NCI-H2227 (cell line): ENCODE measurements at regions not wholly inside any gene's neighbourhood (a gene's known extent, or its start where the extent isn't known, plus 50 kb on each side); places are given as distances from the start of the nearest gene placed in this dataset.
"Not testable (repeated sequence)": the region's sequence is repeated elsewhere in the genome, so short reads cannot be mapped to it uniquely, and the experiment has no call there.

Experiments
- DNase-seq: peaks from one replicate; lab custom pipeline; 2025; ENCODE audit not compliant: unreplicated experiment; lab: John Stamatoyannopoulos, UW

GRCh38 chr9:115766370-115766955 is 387.1 kb upstream of the PAPPA start:
- DNase-seq: no peak

GRCh38 chr9:115770521-115770920 is 383.1 kb upstream of the PAPPA start:
- DNase-seq: no peak

GRCh38 chr9:115775659-115776058 is 377.9 kb upstream of the PAPPA start:
- no peak for DNase-seq

GRCh38 chr9:115777610-115778009 is 376.0 kb upstream of the PAPPA start:
- DNase-seq: no peak

DNA sequence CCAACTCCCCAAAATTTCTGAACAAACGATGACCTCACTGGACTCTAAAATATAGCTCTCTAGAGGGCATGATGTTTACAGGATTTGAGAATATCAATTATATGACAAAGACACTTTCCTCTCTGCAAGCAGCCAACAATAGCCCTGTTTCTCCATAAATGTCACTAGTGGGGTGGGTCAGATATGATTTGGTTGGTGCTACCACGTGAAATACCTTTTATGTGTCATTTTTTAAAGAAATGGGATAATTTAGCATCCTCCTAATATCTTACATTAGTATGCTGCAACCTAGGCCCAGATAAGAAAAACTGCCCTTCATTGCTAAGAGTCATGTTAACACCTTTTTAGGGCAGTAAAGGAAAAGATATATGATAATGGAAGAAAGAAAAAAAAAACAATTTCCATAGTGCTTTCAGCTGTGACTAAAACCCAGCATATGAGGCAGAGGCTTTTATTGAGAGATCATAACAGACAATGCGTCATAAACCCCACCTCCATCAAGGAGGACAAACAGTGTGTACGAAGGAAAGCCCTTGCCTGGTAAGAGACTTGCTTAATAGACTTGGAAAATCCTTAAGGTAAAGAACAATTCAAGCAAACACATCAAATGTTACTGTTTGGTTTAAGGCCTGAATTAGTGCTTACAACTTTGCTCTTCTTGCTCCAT is 372.4 kb upstream of the PAPPA start:
- no peak for DNase-seq

GRCh38 chr9:115786321-115786720 is 367.3 kb upstream of the PAPPA start:
- no peak for DNase-seq

DNA sequence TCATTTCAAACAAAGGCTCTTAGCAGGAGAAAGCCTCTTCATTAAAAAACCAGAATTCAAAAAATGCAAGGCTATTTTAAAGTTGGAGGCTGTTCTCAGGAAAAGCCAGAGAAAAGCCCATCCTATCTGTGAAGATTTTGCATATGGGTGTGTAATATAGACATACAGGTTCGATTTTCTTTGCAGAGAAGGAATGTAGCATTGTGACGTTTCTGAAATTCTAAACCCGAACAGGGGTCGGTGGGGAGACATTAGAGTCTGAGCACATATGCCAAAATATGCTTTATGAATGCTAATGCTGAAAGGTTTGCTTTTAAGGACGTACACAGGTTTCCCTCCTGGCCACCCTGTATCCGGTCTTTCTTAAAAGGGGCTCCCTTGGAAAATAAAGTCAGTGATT is 363.1 kb upstream of the PAPPA start:
- DNase-seq: no peak

DNA sequence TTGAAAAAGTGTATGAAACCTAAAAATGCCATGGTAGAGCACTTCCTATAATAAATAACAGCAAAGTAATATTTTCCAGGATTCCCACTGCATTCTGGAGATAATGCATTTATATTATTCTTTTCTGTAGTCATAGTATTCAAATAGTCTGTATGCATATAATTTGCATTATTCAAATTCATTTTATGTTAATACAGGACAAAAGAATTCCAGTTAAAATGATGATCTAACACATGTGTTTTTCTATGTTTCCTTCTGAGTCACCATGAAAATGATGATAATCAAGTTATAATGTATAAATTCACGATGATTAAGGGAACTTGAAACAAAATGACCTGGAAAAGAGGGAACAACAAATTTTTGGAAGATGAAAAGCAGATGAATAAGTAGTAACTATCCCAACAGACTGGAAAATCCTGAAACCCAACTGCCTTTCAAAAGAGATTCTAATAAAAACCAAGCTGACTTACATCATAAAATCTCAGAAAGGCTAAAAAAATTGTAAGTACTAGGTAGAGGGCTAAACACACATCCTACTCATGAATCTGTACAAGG is 358.6 kb upstream of the PAPPA start:
- no peak for DNase-seq

DNA sequence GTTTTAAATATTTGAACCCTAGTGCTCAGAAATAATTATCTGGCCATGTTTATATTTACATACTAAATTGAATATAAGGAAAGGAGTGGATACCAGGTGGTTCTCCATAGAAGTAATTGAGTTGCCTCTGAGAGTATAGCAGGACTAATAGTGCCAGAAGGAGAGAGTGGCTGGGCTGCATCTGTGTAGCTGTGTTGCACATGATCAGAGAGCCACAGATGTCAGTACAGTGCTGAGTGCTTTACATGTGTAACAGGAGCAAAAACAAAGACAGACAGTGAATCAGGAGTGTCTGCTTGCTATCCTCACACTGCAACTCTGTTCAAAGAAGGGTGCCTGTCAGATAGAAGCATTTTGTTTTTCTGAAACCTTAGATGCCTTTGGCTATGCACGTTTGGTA is 353.9 kb upstream of the PAPPA start:
- DNase-seq: no peak

DNA sequence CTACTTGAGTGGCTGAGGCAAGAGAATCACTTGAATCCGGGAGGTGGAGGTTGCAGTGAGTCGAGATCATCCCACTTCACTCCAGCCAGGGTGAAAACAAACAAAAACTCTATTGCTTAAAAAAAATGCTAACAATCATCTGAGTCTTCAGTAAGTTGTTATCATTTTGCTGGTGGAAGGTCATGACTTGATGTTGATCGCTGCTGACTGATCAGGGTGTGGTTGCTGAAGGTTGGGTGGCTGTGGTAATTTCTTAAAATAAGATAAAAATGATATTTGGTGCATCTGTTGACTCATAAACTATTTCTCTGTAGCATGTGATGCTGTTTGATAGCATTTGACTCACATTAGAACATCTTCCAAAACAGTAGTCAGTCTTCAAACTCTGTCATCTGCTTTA is 349.4 kb upstream of the PAPPA start:
- DNase-seq: no peak

GRCh38 chr9:115808108-115808507 is 345.5 kb upstream of the PAPPA start:
- no peak for DNase-seq

- no peak for DNase-seq
Observed at GRCh38 chr9:115808695-115809094, 344.9 kb upstream of the PAPPA start.

- DNase-seq: no peak
Observed at GRCh38 chr9:115810166-115810565, 343.4 kb upstream of the PAPPA start.

- DNase-seq: no peak
Observed at GRCh38 chr9:115814081-115814480, 339.5 kb upstream of the PAPPA start.

GRCh38 chr9:115815786-115816185 is 337.8 kb upstream of the PAPPA start:
- DNase-seq: no peak

DNA sequence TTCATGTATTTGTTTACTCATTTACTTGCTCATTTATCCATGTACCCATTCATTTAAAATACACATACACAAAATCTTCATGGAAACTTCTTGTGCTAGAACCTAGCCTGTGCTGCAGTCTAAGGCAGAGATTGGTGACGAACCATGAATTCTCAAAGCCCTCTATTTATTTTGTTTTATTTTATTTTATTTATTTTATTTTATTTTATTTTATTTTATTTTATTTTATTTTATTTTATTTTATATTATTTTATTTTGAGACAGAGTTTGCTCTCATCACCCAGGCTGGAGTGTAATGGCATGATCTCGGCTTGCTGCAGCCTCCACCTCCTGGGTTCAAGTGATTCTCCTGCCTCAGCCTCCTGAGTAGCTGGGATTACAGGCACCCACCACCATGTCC is 334.9 kb upstream of the PAPPA start:
- DNase-seq: not testable (repeated sequence)

DNA sequence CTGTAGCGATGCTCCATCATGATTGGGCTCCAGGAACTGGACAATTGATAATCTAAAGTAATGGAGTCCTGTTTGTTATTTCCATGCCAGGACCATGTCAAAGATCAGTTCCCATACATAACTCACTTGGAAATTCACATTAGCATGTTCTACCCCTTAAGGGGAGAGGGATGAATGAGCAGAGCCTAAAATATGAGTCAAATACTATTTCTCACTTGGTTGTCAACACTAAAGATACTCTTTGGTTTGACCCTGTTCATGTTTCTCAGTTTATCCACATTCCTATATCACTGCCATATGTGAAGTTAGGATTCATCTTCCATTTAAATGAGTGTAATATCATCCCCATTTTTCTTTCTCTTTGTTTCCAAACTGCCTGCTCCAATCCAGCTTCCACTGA is 321.6 kb upstream of the PAPPA start:
- DNase-seq: no peak

DNA sequence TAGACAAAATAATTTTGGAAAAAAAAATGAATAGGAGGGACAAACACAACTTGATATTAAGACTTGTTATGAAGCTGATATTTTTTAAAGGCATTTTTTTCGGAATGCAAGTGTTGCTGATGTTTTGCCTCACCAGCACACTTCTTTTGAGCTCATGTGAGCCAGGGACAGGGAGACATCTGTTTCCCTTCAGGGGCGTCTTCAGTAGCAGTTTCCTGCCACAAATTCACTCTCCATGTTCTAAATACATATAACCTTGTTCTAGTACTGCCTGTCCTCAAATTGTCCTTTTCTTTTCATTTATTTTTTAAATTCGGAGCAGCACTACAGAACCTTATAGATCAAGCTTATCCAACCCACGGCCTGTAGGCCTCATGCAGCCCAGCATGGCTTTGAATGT is 316.0 kb upstream of the PAPPA start:
- no peak for DNase-seq

- DNase-seq: no peak
Observed at GRCh38 chr9:115838417-115838816, 315.2 kb upstream of the PAPPA start.

- not testable (repeated sequence) for DNase-seq
Observed at GRCh38 chr9:115844433-115844832, 309.2 kb upstream of the PAPPA start.

DNA sequence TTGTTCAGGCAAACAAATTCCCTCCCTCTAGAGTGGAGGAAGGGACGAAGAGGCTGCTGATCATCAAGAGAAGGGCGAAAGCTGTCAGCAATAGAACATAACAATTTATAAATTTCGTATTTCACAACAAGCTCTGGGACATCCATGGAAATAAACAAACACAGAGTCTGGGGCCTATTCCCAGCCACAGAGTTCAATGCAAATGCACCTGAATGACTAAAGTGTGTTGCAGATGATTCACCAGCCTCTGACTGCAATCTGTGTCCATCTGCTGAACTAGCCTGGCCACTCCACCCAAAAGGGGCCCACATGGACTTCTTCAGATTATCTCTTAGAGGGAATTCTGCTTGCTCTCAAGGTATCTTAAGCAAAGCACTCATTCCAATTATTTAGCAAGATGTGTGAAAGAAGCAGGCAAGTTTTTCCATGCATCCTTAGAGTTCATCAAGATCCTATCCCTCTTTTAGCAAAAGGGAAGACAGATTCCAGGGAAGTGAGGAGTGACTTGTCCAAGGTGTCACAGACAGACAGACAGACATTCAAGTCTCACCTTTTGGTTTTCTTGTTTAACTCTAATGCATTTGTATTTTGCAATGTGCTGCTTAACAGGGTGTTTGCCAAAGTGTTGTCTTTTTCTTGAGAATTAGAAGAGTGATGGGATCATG is 307.8 kb upstream of the PAPPA start:
- DNase-seq: no peak

DNA sequence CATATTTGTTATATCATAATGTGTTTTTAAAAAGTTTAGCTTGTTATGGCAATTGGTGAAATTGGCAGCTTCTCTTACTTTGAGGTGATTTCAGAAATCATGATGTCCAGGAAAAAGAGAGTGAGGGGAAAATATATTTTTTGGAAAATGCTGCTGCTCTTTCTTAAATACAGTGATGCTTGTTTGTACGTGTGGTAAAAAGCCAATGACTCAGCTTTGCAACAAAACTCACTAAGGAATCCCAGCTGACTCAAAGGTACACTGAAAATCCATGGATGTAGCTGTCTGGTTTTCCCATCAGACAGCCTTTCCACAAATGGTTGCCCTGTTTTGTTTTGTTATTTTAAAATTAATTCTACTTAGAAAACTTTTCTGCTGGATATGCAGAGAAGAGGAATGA is 306.4 kb upstream of the PAPPA start:
- no peak for DNase-seq
